BE2C (cell line): ENCODE measurements at regions not wholly inside any gene's neighbourhood (a gene's known extent, or its start where the extent isn't known, plus 50 kb on each side); places are given as distances from the start of the nearest gene placed in this dataset.
"Not testable (repeated sequence)": the region's sequence is repeated elsewhere in the genome, so short reads cannot be mapped to it uniquely, and the experiment has no call there.

ENCODE experiments used
- DNase-seq: peaks from one replicate; pipeline ENCODE4 v3.0.0-alpha.2; 2020
- H3K27me3 ChIP-seq: fragments of 250-450 bp; sonication (Bioruptor Pico); 2 replicates; pipeline ENCODE4 v1.5.1; 2020; ENCODE audit warnings: mild to moderate bottlenecking
- H3K36me3 ChIP-seq: fragments of 250-450 bp; sonication (Bioruptor Pico); 2 replicates; pipeline ENCODE4 v1.5.1; 2020; ENCODE audit warnings: mild to moderate bottlenecking
- H3K4me1 ChIP-seq: fragments of 250-450 bp; sonication (Bioruptor Pico); 2 replicates; pipeline ENCODE4 v1.5.1; 2020
- H3K4me3 ChIP-seq: 2 replicates; pipeline ENCODE4 v1.5.1; 2011; ENCODE audit warnings: low read depth, low read length
- H3K9me3 ChIP-seq: fragments of 250-450 bp; sonication (Bioruptor Pico); 2 replicates; pipeline ENCODE4 v1.5.1; 2020
- CTCF ChIP-seq: IDR thresholded peaks from 2 replicates; pipeline ENCODE4 v1.5.1; 2012; ENCODE audit warnings: mild to moderate bottlenecking, low read depth, low read length

- not testable (repeated sequence) for H3K36me3 ChIP-seq, DNase-seq, H3K27me3 ChIP-seq, H3K4me3 ChIP-seq, H3K4me1 ChIP-seq, H3K9me3 ChIP-seq
Observed at GRCh38 chr9:42239445-42240260, 56.2 kb downstream of the SPATA31A6 start.

GRCh38 chr9:42240261-42240579 lies 56.8 kb downstream of the SPATA31A6 start:
- not testable (repeated sequence) for H3K4me3 ChIP-seq, H3K36me3 ChIP-seq, H3K9me3 ChIP-seq, H3K27me3 ChIP-seq, DNase-seq, H3K4me1 ChIP-seq

- H3K4me3 ChIP-seq, H3K27me3 ChIP-seq, DNase-seq, H3K9me3 ChIP-seq, H3K4me1 ChIP-seq, H3K36me3 ChIP-seq: not testable (repeated sequence)
Observed at GRCh38 chr9:42243211-42243610, 59.8 kb downstream of the SPATA31A6 start.

- H3K27me3 ChIP-seq = not testable (repeated sequence)
Observed at GRCh38 chr9:42243822-42244221, 60.4 kb downstream of the SPATA31A6 start.

GRCh38 chr9:42268729-42269128 lies 85.3 kb downstream of the SPATA31A6 start:
- H3K9me3 ChIP-seq, H3K4me3 ChIP-seq, H3K36me3 ChIP-seq, H3K27me3 ChIP-seq, DNase-seq, H3K4me1 ChIP-seq: not testable (repeated sequence)

More at GRCh38 chr9:42243822-42244221, 60.4 kb downstream of the SPATA31A6 start:
- not testable (repeated sequence) for H3K4me3 ChIP-seq, H3K4me1 ChIP-seq, H3K36me3 ChIP-seq, H3K9me3 ChIP-seq, DNase-seq

- not testable (repeated sequence) for H3K4me1 ChIP-seq, H3K27me3 ChIP-seq, H3K9me3 ChIP-seq, DNase-seq, H3K36me3 ChIP-seq, H3K4me3 ChIP-seq
Observed at GRCh38 chr9:42269171-42269570, 85.7 kb downstream of the SPATA31A6 start.

- DNase-seq, H3K4me1 ChIP-seq, H3K9me3 ChIP-seq, H3K27me3 ChIP-seq, H3K4me3 ChIP-seq, H3K36me3 ChIP-seq: not testable (repeated sequence)
Observed at GRCh38 chr9:42273191-42273590, 89.7 kb downstream of the SPATA31A6 start.

GRCh38 chr9:42275141-42275540 lies 91.7 kb downstream of the SPATA31A6 start:
- Histone ChIP-seq H3K27me3 (no peaks in the 10 kb centered on the region), H3K9me3 (no peaks in the 10 kb centered on the region), H3K4me3 (no peak overlapping the region), H3K4me1 (no peaks in the 10 kb centered on the region), H3K36me3 (no peaks in the 10 kb centered on the region)
- no peak for TF ChIP-seq CTCF
- DNase-seq = no peak

- H3K27me3 ChIP-seq, H3K4me3 ChIP-seq, H3K36me3 ChIP-seq, DNase-seq, H3K4me1 ChIP-seq, H3K9me3 ChIP-seq: not testable (repeated sequence)
Observed at GRCh38 chr9:42282531-42283178, 99.2 kb downstream of the SPATA31A6 start.

- not testable (repeated sequence) for DNase-seq, H3K9me3 ChIP-seq, H3K27me3 ChIP-seq, H3K4me1 ChIP-seq, H3K4me3 ChIP-seq, H3K36me3 ChIP-seq
Observed at GRCh38 chr9:42283179-42283543, 99.7 kb downstream of the SPATA31A6 start.

- H3K9me3 ChIP-seq, H3K27me3 ChIP-seq, H3K4me3 ChIP-seq, H3K4me1 ChIP-seq, H3K36me3 ChIP-seq, DNase-seq: not testable (repeated sequence)
Observed at GRCh38 chr9:42286145-42286845, 102.8 kb downstream of the SPATA31A6 start.

- not testable (repeated sequence) for DNase-seq, H3K36me3 ChIP-seq, H3K4me1 ChIP-seq, H3K27me3 ChIP-seq, H3K9me3 ChIP-seq, H3K4me3 ChIP-seq
Observed at GRCh38 chr9:42288002-42288864, 104.8 kb downstream of the SPATA31A6 start.

GRCh38 chr9:42288865-42289229 lies 105.4 kb downstream of the SPATA31A6 start:
- H3K4me3 ChIP-seq, DNase-seq, H3K9me3 ChIP-seq, H3K36me3 ChIP-seq, H3K27me3 ChIP-seq, H3K4me1 ChIP-seq: not testable (repeated sequence)

- DNase-seq, H3K4me3 ChIP-seq, H3K4me1 ChIP-seq, H3K36me3 ChIP-seq, H3K27me3 ChIP-seq, H3K9me3 ChIP-seq: not testable (repeated sequence)
Observed at GRCh38 chr9:42300124-42300523, 116.7 kb downstream of the SPATA31A6 start.
